ENCODE measurements at regions not wholly inside any gene's neighbourhood (a gene's known extent, or its start where the extent isn't known, plus 50 kb on each side); places are given as distances from the start of the nearest gene placed in this dataset.

GRCh38 chr15:39466750-39467105 lies 114.2 kb upstream of the THBS1 start:
- Mint-ChIP-seq H3K36me3 (peaks cover 6% of the 10 kb centered on the region), H3K4me3 (no peak overlapping the region), H3K27me3 (no peaks in the 10 kb centered on the region), H3K9me3 (peaks cover 13% of the 10 kb centered on the region), H3K27ac (no peak overlapping the region), H3K4me1 (ENCODE audit: unreplicated experiment) (no peaks in the 10 kb centered on the region)
- no peak for DNase-seq (ENCODE audit: extremely low spot score, unreplicated experiment)
- no peak for TF ChIP-seq CTCF (conservative IDR thresholded peaks at IDR 0.05)

- no peak for TF ChIP-seq CTCF (conservative IDR thresholded peaks at IDR 0.05)
- no peak overlapping the region for H3K4me3 Mint-ChIP-seq
- peaks cover 6% of the 10 kb centered on the region for H3K36me3 Mint-ChIP-seq
- DNase-seq (ENCODE audit: extremely low spot score, unreplicated experiment), result no peak
- no peak overlapping the region for H3K27ac Mint-ChIP-seq
- H3K4me1 Mint-ChIP-seq (ENCODE audit: unreplicated experiment), result peaks cover 9% of the 10 kb centered on the region
- H3K27me3 Mint-ChIP-seq, result no peaks in the 10 kb centered on the region
- H3K9me3 Mint-ChIP-seq, result peaks cover 9% of the 10 kb centered on the region
Observed at GRCh38 chr15:39468331-39468730, 112.5 kb upstream of the THBS1 start.

GRCh38 chr15:39468828-39469227 lies 112.1 kb upstream of the THBS1 start:
- Mint-ChIP-seq H3K9me3 (peaks cover 5% of the 10 kb centered on the region), H3K4me3 (no peak overlapping the region), H3K36me3 (peaks cover 3% of the 10 kb centered on the region), H3K27me3 (no peaks in the 10 kb centered on the region), H3K27ac (no peak overlapping the region), H3K4me1 (ENCODE audit: unreplicated experiment) (peaks cover 14% of the 10 kb centered on the region)
- DNase-seq (ENCODE audit: extremely low spot score, unreplicated experiment), result no peak
- no peak for TF ChIP-seq CTCF (conservative IDR thresholded peaks at IDR 0.05)

GRCh38 chr15:39471785-39472574 lies 108.9 kb upstream of the THBS1 start:
- peaks cover 5% of the 10 kb centered on the region for H3K9me3 Mint-ChIP-seq
- no peak for TF ChIP-seq CTCF (conservative IDR thresholded peaks at IDR 0.05)
- H3K4me3 Mint-ChIP-seq, result no peak overlapping the region
- peak overlapping the region; percentile 48 for H3K27ac Mint-ChIP-seq
- H3K27me3 Mint-ChIP-seq, result no peaks in the 10 kb centered on the region
- no peak for DNase-seq (ENCODE audit: extremely low spot score, unreplicated experiment)
- peaks cover 3% of the 10 kb centered on the region for H3K36me3 Mint-ChIP-seq
- peaks cover 14% of the 10 kb centered on the region for H3K4me1 Mint-ChIP-seq (ENCODE audit: unreplicated experiment)

GRCh38 chr15:39472621-39473297 lies 108.1 kb upstream of the THBS1 start:
- no peaks in the 10 kb centered on the region for H3K27me3 Mint-ChIP-seq
- no peak for TF ChIP-seq CTCF (conservative IDR thresholded peaks at IDR 0.05)
- no peak for DNase-seq (ENCODE audit: extremely low spot score, unreplicated experiment)
- H3K36me3 Mint-ChIP-seq, result peaks cover 3% of the 10 kb centered on the region
- H3K9me3 Mint-ChIP-seq, result peaks cover 5% of the 10 kb centered on the region
- peak overlapping the region; percentile 48 for H3K27ac Mint-ChIP-seq
- peaks cover 14% of the 10 kb centered on the region for H3K4me1 Mint-ChIP-seq (ENCODE audit: unreplicated experiment)
- no peak overlapping the region for H3K4me3 Mint-ChIP-seq
